ENCODE measurements at regions not wholly inside any gene's neighbourhood (a gene's known extent, or its start where the extent isn't known, plus 50 kb on each side); places are given as distances from the start of the nearest gene placed in this dataset.

DNA sequence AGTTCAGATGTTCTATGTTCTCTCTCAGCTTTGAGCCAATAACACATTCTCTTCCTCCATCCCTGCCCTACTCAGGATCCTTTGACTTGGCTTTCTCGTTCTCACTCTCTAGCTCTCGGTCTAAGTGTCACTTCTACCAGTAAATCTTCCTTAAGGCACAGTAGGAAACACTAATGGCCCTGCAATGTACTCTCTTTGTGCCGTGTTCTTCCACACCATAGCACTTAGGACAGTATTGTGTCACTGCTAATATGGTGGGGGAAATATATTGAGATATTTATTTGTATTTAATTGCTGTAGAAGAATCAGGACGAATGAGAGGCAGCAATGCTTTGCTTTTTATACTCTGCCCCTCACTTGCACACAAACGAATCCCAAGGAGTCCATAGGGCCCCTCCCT is 493.1 kb downstream of the SHISA9 start:
- no peak for DNase-seq

DNA sequence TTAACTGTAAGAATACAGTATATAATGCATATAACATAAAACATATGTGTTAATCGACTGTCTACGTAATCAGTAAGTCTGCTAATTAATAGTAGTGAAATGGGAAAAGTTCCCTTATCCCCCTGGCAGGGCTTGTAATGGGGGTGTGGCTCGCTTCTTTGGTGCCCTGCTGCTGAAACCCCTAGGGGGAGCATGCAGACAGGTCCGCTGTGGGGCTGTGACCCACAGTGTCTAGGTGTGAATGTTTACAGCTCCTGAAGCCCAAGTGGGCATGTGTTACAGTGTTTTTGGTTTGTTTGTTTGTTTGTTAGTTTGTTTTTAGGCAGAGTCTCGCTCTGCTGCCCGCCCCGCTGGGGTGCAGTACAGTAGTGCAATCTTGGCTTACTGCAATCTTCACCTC is 495.7 kb downstream of the SHISA9 start:
- no peak for DNase-seq

DNA sequence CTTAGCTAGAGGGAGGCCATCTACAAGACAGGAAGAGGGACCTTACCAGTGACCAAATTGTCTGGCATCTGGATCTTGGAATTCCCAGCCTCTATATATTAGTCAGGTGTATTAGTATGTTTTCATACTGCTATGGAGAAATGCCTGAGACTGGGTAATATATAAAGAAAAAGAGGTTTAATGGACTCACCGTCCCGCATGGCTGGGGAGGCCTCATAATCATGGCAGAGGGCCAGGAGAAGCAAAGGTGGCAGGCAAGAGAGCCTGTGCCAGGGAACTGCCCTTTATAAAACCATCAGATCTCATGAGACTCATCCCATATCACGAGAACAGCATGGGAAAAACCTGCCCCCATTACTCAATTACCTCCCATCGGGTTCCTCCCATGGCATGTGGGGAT is 500.2 kb downstream of the SHISA9 start:
- no peak for DNase-seq

- DNase-seq = no peak
Measured at GRCh38 chr16:13402601-13403000, 501.2 kb downstream of the SHISA9 start.

- DNase-seq = no peak
Measured at GRCh38 chr16:13403326-13403725, 501.9 kb downstream of the SHISA9 start.

GRCh38 chr16:13414154-13414553 is 505.8 kb upstream of the ERCC4 start:
- no peak for DNase-seq

GRCh38 chr16:13419589-13419988 is 500.4 kb upstream of the ERCC4 start:
- no peak for DNase-seq

- no peak for DNase-seq
Measured at GRCh38 chr16:13421726-13422125, 498.2 kb upstream of the ERCC4 start.

- DNase-seq = no peak
Measured at GRCh38 chr16:13425836-13426235, 494.1 kb upstream of the ERCC4 start.

DNA sequence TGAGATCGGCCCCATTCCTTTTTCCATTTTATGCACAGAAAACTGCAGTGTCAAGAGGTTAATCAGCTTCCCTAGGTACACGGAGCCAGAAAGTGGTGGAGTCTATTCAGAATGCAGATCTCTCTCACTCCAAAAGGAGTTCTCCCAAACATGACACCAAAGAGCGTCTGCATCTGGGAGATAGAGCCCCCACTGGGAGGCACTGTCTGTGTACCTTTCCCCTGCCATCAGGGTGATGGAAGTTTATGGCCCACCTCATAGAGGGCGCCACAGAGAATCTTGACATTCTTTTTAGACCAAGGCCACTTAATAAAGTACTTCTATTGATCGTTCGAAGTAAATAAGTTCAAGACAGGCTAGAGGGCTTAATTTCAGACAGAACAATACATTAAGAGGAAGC is 493.7 kb upstream of the ERCC4 start:
- no peak for DNase-seq

DNA sequence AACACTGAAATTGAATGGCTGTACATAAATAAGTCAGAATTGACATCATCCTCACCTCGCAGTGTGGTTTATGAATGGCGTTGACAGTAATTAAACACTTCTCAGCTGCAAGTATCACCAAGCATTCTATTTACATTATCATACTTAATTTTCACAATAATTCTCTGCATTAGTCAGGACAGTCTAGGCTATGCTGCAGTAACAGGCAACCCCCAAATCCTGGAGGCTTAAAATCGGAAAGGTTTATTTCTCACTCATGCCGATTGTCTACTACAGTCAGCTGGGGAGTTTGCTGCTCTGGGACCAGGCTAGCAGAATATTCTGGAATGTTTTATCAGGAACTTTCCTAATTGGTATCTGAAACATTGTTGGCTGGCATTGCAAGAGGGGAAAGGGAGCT is 493.2 kb upstream of the ERCC4 start:
- DNase-seq = no peak

DNA sequence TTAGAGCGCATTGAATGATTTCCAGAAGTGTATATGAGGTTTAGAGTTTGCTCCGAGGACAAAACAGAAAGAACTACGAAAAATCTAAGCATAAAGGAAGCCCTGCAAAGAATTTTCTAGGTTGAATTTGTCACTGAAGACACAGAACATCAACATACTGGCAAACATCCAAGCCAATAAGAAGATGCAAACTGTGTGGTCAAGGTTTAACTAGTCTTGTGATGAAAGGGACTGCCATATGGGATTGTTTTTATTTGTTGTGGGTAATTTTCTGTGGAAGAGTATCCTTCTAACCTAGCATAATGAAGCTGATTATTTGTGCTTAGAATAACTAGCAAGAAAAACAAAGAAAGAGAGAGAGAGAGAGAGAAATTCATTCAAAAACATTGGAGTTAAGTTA is 492.0 kb upstream of the ERCC4 start:
- no peak for DNase-seq

GRCh38 chr16:13429416-13429815 is 490.5 kb upstream of the ERCC4 start:
- no peak for DNase-seq

DNA sequence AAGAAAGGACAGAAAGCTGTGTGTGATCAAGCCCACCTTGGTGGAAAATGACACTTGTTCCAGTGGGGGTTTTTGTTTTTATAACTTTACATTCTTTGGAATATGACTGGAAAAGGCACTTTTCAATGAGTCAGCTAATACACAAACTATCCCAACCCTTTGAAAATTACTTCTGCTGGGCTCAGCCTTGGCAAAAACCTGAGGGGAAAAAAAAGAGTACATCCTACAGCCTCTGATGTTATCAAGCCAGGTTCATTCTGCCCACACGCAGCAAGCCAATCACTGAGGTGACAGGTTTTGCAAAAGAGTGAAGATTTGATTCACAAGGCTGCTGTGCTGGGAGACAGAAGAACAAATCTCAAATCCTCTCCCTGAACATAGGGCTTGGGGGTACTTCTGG is 484.5 kb upstream of the ERCC4 start:
- DNase-seq = no peak

DNA sequence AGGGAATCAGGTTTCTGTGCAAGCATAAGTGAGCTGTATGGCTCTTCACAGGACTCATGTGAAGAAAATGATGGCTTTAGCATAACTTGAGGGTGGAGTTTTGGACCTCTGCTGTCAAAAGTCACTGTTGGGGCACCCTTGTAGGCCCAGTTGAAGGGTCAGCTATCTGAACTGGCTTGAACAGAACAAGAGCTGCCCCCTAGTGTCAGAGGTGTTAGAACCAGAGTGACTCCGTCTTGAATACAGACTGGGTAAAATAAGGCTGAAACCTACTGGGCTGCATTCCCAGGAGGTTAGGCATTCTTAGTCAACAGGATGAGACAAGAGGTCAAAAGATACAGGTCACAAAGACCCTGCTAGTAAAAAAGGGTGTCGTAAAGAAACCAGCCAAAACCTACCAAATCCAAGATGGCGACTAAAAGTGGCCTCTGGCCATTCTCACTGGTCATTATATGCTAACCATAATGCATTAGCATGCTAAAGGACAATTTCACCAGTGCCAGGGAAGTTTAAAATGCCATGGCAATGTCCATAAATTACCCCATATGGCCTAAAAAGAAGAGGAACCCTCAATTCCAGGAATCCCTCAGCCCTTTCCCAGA is 484.0 kb upstream of the ERCC4 start:
- no peak for DNase-seq

DNA sequence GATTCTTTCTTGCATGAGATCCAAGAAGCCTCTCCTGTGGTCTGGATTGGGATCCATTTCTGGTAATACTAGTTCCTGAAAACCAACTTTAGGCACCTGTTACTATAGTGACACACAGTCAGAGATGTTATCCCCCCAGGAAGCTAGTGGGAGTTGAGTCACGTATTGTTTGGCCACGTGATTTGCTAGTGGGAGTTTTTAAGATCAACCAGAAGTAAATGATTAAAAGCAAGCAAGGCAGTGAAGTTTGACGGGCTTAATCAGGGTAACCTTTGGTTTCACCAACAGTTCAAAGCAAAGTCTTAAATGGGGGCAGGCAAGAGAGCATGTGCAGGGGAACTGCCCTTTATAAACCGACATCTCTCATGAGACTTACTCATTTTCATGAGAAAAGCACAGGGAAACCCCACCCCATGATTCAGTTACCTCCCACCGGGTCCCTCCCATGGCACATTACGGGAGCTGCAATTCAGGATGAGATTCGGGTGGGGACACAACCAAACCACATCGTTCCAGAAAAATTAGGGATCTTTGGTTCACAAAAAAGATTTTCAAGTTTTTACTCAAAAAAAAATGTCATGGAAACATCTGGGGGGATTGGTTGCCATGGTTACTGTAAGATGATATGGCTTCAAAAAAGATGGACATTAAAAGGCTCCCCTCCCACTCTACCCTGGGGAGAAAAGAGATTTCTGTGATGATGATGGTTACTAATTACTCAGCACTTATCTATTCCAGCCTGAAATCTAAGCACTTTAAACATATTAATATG is 483.1 kb upstream of the ERCC4 start:
- DNase-seq = no peak

DNA sequence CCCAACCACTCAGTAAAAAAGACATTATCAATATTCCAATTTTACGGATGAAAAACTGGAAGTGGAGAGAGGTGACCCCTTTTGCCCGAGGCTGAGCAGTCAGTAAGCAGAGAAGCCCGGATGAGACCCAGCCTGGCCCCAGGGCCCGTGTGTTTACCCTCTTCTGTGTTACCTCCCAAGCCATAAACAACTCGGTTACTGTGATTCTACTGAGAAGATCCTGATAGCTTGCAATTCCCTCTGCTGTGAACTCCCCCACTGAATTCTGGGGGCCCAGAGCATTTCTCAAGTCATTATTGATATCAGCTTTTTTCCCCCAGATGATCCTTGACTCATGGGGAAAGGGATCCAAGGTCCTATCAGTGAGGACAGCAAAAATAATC is 482.6 kb upstream of the ERCC4 start:
- no peak for DNase-seq

DNA sequence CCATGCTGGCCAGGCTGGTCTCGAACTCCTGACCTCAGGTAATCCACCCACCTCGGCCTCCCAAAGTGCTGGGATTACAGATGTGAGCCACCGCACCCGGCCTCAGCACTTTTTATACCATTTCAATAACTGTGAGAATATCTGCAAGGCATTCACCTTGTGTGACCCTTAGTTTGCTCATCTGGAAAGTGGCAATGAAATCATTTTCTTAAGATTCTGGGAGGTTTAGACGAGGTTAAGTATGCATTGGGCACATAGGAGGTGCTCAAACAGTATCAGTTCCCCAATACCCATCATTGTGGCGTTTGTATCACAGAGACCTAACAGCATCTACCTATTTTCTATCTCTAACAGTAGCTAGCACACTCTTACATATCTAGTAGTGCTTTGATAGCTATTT is 481.9 kb upstream of the ERCC4 start:
- DNase-seq = no peak

DNA sequence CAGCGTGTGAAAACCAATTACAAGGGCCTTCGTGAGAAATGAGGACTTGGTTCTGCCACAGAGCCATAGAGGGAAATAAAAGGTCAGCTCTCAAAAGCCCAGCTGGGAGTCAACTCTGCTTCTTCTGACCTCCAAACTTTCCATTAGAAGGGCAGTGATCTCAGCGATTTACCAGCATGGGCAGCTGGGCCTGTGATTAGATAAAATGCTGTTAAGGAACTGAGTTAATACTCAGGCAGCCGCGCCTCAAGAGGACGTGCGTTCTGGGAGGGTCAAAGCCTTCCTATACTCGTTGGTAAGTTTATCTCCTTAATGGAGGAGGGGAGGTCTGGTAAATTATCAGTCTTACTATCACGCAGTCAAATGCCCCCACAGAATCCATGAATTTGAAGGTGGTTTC is 480.2 kb upstream of the ERCC4 start:
- DNase-seq = no peak

GRCh38 chr16:13441675-13442074 is 478.3 kb upstream of the ERCC4 start:
- no peak for DNase-seq

DNA sequence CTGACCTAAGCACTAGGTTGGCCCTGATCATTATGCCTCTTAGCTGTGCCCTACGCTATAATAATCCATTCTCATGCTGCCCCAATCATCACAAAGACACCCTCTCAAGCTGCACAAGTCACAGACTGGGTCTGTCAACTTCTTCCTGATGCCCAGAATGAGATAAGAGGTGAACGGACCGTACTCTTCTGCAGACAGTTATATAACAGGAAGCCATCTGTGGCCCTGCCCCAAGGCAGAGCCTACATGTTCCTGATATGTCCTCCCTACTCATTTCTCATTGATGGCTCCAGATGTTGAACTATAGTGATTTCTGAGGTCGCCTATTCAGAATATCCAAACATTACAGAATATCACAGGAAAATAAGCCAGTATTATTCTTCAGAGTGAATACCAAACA is 471.6 kb upstream of the ERCC4 start:
- no peak for DNase-seq

DNA sequence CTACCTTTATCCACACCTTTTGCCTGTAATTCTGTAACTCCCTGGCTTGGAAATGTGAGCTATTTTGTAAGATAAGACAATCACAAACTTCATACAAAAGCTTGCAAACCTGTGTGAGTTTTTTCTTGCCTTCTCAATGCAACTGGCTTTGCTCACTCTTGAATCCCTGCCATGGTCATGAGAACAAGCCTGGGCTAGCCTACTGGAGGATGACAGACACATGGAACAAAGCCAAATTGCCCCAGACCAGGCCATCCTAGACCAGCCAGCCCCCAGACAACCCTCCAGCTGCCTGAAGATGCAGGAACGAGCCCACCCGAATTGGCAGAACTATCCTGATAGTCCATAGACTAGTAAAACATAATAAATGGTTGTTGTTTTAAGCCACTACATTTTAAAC is 466.6 kb upstream of the ERCC4 start:
- DNase-seq = no peak

DNA sequence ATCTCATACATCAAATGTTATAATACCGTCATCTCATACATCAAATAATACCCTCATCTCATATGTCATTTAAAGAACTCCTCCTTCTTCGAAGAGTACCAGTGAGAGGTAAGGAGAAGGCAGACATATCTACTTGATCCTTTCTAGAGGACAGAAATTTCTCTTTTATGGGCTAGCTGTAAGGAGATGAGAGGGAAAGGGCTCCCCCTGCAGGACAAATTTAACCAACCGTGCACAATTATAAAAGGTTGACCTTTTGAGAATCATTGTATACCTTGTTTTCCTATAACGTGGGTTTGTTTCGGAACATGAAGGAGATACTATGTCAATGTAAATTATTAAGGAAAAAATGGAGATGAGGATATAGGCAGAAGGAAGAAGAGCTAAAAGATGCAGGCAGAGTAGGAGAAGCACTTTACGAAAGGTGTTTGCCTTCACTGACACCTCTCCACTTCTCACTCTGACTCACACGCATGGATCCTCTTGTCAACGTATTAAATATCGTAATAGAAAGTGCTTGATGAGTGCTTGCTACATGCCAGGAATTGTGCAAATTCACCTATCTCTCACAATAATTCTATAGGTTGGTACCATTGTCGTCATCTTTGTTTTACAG is 465.9 kb upstream of the ERCC4 start:
- peak; percentile 28 for DNase-seq

DNA sequence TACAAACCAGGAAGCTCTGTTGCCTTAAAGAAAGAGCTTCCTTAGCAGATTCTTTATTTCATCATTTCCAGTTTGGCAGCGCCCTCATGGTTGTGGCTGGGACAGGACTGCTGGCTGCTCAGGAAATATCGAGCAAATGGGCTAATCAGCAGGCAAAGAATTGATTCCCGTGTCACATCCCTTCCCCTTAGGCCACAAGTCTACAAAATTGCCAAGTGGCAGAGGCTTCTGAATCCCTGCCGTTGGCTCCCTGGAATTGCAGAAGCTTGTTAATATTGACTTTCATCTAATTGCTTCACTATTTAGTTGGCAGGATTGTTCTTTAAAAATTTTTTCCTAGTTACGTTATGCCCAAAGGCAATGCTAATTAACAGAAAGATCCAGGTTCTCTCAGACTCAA is 456.3 kb upstream of the ERCC4 start:
- no peak for DNase-seq

DNA sequence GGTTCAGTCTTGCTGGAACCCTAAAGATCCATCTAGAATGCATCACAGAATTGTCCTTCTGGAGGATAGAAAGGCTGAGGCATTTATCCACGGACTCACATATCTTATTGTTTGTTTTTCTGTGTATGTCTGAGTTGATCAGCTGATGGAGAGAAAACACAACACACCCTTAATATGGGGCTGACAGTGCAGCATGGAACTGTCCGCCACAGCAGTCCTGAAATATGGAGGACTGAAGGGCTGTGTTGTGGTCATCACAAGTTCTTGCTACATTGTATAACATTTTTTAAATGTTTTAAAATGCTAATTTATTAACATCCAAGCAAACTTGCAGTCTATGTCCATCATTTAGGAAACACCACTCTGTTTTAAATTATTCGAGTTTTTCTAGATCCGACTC is 448.9 kb upstream of the ERCC4 start:
- no peak for DNase-seq

Measured in activated CD4-positive, alpha-beta T cell treated with anti-CD3 and anti-CD28 coated beads, Interleukin-10, Interleukin-2, amounts not matched to agents 100 ng/mL and 50 ng/mL, durations not matched to agents 16 hours and 8 hours (primary cell).